MCF 10A (cell line): ENCODE measurements at regions not wholly inside any gene's neighbourhood (a gene's known extent, or its start where the extent isn't known, plus 50 kb on each side); places are given as distances from the start of the nearest gene placed in this dataset.
"Not testable (repeated sequence)": the region's sequence is repeated elsewhere in the genome, so short reads cannot be mapped to it uniquely, and the experiment has no call there.

Source experiments
- BruUV-seq: library from RNA; stranded (reverse); fragments of 400-500 nt; replicated peaks from 2 replicates; lab custom pipeline; 2021; lab: Mats Ljungman, UMichigan
- CTCF ChIA-PET: fragments of 300-600 bp; sonication (Branson Sonifier 250); formaldehyde crosslinking; extraction: SDS; loops from one replicate; lab custom pipeline; 2021; ENCODE audit warnings: antibody characterized with exemption, inconsistent platforms; lab: Yijun Ruan, JAX
- POLR2A ChIA-PET: fragments of 300-600, 350-650 bp; sonication (Branson Sonifier 250); formaldehyde crosslinking; extraction: SDS; loops from one replicate; lab custom pipeline; 2020; ENCODE audit warnings: antibody characterized with exemption, inconsistent platforms; lab: Yijun Ruan, JAX
- DNase-seq: peaks from one replicate; pipeline ENCODE4 v3.0.0-alpha.2; 2018; ENCODE audit not compliant: unreplicated experiment
- H3K27ac Mint-ChIP-seq: one replicate; pipeline ENCODE4 v1.8.0; 2022; ENCODE audit warnings: mild to moderate bottlenecking, low read depth, mixed read lengths; ENCODE audit not compliant: unreplicated experiment
- H3K27me3 Mint-ChIP-seq: one replicate; pipeline ENCODE4 v1.8.0; 2022; ENCODE audit warnings: mixed read lengths; ENCODE audit not compliant: insufficient read depth, unreplicated experiment
- H3K36me3 Mint-ChIP-seq: one replicate; pipeline ENCODE4 v1.8.0; 2022; ENCODE audit warnings: mild to moderate bottlenecking, moderate library complexity, mixed read lengths; ENCODE audit not compliant: insufficient read depth, unreplicated experiment
- H3K4me1 Mint-ChIP-seq: one replicate; pipeline ENCODE4 v1.8.0; 2022; ENCODE audit warnings: mixed read lengths; ENCODE audit not compliant: insufficient read depth, unreplicated experiment
- H3K4me3 Mint-ChIP-seq: one replicate; pipeline ENCODE4 v1.8.0; 2022; ENCODE audit warnings: mild to moderate bottlenecking, moderate library complexity, mixed read lengths; ENCODE audit not compliant: unreplicated experiment
- H3K9me3 Mint-ChIP-seq: one replicate; pipeline ENCODE4 v1.8.0; 2022; ENCODE audit warnings: mixed read lengths; ENCODE audit not compliant: unreplicated experiment
- intact Hi-C: fragments of 100-400 bp; cut with micrococcal nuclease; formaldehyde crosslinking; loops from 2 replicates; pipeline ENCODE4 v1.14.1; 2022
- TF ChIP-seq, protein P1 (sequence below): fragments of 200-600 bp; IDR thresholded peaks from one replicate; pipeline ENCODE4 v1.8.0; 2022; ENCODE audit warnings: antibody characterized with exemption, mild to moderate bottlenecking; ENCODE audit not compliant: unreplicated experiment

DNA sequence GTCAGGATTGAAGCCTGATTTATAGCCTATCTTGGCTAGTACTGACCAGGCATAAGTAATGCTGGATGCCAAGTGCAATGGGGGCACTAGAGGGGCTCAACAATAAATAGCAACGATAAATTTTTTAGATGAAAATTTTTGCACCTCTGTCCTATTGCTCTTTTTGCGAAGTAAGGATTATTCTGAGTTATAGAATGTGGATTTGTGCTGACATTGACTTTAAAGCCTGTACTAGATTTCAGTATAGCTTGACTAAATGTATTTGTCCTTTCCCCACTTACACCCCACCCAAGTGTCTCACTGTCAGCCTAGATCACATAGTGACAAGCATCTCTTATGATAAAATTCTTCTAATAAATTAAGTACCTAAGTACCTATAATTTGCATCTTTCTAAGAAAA lies 757.0 kb downstream of the GRIK2 start:
- H3K9me3 Mint-ChIP-seq = no peaks in the 10 kb centered on the region
- ChIA-PET CTCF (no interaction called here), POLR2A (no interaction called here)
- no peaks in the 10 kb centered on the region for H3K36me3 Mint-ChIP-seq
- no TSS peak for BruUV-seq
- intact Hi-C loops = no loop called here
- no peaks in the 10 kb centered on the region for H3K4me1 Mint-ChIP-seq
- TF ChIP-seq, protein P1, sequence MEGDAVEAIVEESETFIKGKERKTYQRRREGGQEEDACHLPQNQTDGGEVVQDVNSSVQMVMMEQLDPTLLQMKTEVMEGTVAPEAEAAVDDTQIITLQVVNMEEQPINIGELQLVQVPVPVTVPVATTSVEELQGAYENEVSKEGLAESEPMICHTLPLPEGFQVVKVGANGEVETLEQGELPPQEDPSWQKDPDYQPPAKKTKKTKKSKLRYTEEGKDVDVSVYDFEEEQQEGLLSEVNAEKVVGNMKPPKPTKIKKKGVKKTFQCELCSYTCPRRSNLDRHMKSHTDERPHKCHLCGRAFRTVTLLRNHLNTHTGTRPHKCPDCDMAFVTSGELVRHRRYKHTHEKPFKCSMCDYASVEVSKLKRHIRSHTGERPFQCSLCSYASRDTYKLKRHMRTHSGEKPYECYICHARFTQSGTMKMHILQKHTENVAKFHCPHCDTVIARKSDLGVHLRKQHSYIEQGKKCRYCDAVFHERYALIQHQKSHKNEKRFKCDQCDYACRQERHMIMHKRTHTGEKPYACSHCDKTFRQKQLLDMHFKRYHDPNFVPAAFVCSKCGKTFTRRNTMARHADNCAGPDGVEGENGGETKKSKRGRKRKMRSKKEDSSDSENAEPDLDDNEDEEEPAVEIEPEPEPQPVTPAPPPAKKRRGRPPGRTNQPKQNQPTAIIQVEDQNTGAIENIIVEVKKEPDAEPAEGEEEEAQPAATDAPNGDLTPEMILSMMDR = no peak
- no peak for DNase-seq
- H3K27ac Mint-ChIP-seq = no peak overlapping the region
- H3K4me3 Mint-ChIP-seq = no peak overlapping the region
- no peaks in the 10 kb centered on the region for H3K27me3 Mint-ChIP-seq

DNA sequence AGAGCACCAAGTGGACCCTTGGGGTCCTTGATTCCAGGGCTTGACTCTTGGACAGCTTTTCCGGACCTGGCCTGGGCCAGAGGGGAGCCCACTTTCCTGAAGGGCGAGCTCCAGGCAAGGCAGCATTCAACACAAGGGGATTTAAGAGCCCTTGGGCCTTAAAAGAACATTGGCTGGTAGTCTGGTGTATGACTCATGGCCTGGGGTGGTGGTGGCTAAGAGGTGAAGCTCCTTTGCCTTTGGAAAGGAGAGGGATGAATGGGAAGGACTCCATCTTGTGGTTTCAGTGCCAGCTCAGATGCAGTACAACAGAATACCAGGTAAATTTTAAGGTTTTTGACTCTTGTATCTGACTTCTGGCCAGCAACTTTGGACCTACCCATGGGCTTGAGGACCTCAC lies 760.7 kb downstream of the GRIK2 start:
- H3K4me1 Mint-ChIP-seq = no peaks in the 10 kb centered on the region
- H3K4me3 Mint-ChIP-seq = no peak overlapping the region
- no TSS peak for BruUV-seq
- H3K27me3 Mint-ChIP-seq = no peaks in the 10 kb centered on the region
- H3K9me3 Mint-ChIP-seq = peaks cover 10% of the 10 kb centered on the region
- intact Hi-C loops = no loop called here
- TF ChIP-seq, protein P1 = no peak
- peak; percentile 20 for DNase-seq
- no peak overlapping the region for H3K27ac Mint-ChIP-seq
- H3K36me3 Mint-ChIP-seq = no peaks in the 10 kb centered on the region
- POLR2A ChIA-PET = no interaction called here
- CTCF ChIA-PET = no interaction called here

DNA sequence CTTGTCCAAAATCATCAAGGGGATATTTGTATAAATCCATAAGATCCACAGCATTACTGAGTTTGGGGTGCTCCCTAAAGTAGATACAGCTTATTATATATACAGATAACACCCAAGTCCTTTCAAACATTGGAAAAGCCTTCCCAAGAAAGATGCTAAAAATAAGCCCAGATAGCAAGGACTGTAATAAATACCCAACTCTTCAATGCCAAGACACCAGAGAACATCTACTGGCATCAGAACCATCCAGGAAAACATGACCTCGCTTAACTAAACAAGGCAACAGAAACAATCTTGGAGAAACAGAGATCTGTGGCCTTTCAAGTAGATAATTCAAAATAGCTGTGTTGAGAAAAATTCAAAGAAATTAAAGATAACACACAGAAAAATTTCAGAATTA lies 761.4 kb downstream of the GRIK2 start:
- BruUV-seq = no TSS peak
- DNase-seq = no peak
- ChIA-PET CTCF (no interaction called here), POLR2A (no interaction called here)
- Mint-ChIP-seq H3K27me3 (no peaks in the 10 kb centered on the region), H3K4me3 (no peak overlapping the region), H3K9me3 (peaks cover 10% of the 10 kb centered on the region), H3K36me3 (no peaks in the 10 kb centered on the region), H3K27ac (no peak overlapping the region), H3K4me1 (no peaks in the 10 kb centered on the region)
- TF ChIP-seq, protein P1 = no peak
- intact Hi-C loops = no loop called here

DNA sequence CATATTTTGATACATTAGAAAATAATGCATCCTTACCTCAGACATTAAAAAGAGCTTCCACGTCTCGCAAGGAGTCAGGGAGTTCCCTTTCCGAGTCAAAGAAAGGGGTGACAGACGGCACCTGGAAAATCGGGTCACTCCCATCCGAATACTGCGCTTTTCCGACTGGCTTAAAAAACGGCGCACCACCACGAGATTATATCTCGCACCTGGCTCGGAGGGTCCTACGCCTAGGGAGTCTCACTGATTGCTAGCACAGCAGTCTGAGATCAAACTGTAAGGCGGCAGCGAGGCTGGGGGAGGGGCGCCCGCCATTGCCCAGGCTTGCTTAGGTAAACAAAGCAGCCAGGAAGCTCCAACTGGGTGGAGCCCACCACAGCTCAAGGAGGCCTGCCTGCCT lies 776.3 kb downstream of the GRIK2 start:
- CTCF ChIA-PET, H3K4me1 Mint-ChIP-seq, BruUV-seq, H3K36me3 Mint-ChIP-seq, H3K4me3 Mint-ChIP-seq, H3K27me3 Mint-ChIP-seq, intact Hi-C loops, DNase-seq, H3K27ac Mint-ChIP-seq: not testable (repeated sequence)
- H3K9me3 Mint-ChIP-seq = peaks cover 22% of the 10 kb centered on the region
- POLR2A ChIA-PET = interaction anchor here (0.6 kb wide), 1 partner anchor 15 kb away, joined by 3 read pairs; no protein-coding TSS in a partner anchor

DNA sequence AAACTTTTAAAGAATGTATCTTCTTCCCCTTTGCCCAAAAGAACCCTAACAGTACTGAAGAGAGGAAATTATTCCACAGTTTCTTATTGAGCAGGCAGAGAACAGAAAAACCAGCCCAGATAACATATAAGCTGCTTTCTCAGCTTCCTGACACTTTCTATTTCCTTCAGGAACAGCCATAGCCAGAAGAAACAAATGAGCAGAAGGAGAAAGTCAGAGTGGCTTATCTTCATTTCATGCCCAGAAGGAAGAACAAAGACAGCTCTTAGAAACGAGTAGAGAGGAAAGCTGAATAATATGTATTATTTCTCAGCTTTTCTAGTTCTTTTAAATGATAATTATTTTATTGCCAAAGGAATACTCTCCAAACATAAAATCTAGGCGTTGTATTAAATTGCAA lies 793.7 kb downstream of the GRIK2 start:
- DNase-seq = no peak
- Mint-ChIP-seq H3K36me3 (no peaks in the 10 kb centered on the region), H3K9me3 (no peaks in the 10 kb centered on the region), H3K4me3 (no peak overlapping the region), H3K27me3 (no peaks in the 10 kb centered on the region), H3K27ac (no peak overlapping the region), H3K4me1 (no peaks in the 10 kb centered on the region)
- CTCF ChIA-PET = no interaction called here
- TF ChIP-seq, protein P1 = no peak
- POLR2A ChIA-PET = no interaction called here
- intact Hi-C loops = no loop called here
- BruUV-seq = no TSS peak
